RWPE2 (cell line): ENCODE measurements at regions not wholly inside any gene's neighbourhood (a gene's known extent, or its start where the extent isn't known, plus 50 kb on each side); places are given as distances from the start of the nearest gene placed in this dataset.

Source experiments
- ATAC-seq: fragments of 200-7000 bp; cut with Tn5 transposase; 3 replicates; pipeline ENCODE4 v1.9.1; 2021; ENCODE audit warnings: low read depth
- DNase-seq: peaks from one replicate; pipeline ENCODE4 v3.0.0-alpha.2; 2020; ENCODE audit warnings: low spot score
- H3K27ac ChIP-seq: fragments of 450-650 bp; 2 replicates; pipeline ENCODE4 v1.5.1; 2017; ENCODE audit warnings: mild to moderate bottlenecking; ENCODE audit not compliant: poor library complexity, severe bottlenecking
- H3K27me3 ChIP-seq: fragments of 250-450 bp; sonication (Bioruptor Pico); 2 replicates; pipeline ENCODE4 v1.5.1; 2021; ENCODE audit warnings: mild to moderate bottlenecking, moderate library complexity; ENCODE audit not compliant: insufficient read depth, poor library complexity, severe bottlenecking
- H3K36me3 ChIP-seq: fragments of 250-450 bp; sonication (Bioruptor Pico); 2 replicates; pipeline ENCODE4 v1.5.1; 2020; ENCODE audit warnings: low read depth, mild to moderate bottlenecking, moderate library complexity
- H3K4me1 ChIP-seq: fragments of 250-450 bp; sonication (Bioruptor Pico); 2 replicates; pipeline ENCODE4 v1.5.1; 2021; ENCODE audit warnings: mild to moderate bottlenecking, moderate library complexity; ENCODE audit not compliant: insufficient read depth, poor library complexity, severe bottlenecking
- H3K4me3 ChIP-seq: fragments of 250-450 bp; sonication (Bioruptor Pico); 2 replicates; pipeline ENCODE4 v1.5.1; 2021; ENCODE audit warnings: mild to moderate bottlenecking, moderate library complexity; ENCODE audit not compliant: severe bottlenecking
- H3K9me3 ChIP-seq: fragments of 250-450 bp; sonication (Bioruptor Pico); 2 replicates; pipeline ENCODE4 v1.5.1; 2021; ENCODE audit warnings: mild to moderate bottlenecking, moderate library complexity; ENCODE audit not compliant: severe bottlenecking
- TF ChIP-seq, protein P1 (sequence below): fragments of 450-650 bp; IDR thresholded peaks from one replicate; pipeline ENCODE4 v1.5.1; 2017; ENCODE audit warnings: mild to moderate bottlenecking, moderate library complexity; ENCODE audit not compliant: poor library complexity, severe bottlenecking

DNA sequence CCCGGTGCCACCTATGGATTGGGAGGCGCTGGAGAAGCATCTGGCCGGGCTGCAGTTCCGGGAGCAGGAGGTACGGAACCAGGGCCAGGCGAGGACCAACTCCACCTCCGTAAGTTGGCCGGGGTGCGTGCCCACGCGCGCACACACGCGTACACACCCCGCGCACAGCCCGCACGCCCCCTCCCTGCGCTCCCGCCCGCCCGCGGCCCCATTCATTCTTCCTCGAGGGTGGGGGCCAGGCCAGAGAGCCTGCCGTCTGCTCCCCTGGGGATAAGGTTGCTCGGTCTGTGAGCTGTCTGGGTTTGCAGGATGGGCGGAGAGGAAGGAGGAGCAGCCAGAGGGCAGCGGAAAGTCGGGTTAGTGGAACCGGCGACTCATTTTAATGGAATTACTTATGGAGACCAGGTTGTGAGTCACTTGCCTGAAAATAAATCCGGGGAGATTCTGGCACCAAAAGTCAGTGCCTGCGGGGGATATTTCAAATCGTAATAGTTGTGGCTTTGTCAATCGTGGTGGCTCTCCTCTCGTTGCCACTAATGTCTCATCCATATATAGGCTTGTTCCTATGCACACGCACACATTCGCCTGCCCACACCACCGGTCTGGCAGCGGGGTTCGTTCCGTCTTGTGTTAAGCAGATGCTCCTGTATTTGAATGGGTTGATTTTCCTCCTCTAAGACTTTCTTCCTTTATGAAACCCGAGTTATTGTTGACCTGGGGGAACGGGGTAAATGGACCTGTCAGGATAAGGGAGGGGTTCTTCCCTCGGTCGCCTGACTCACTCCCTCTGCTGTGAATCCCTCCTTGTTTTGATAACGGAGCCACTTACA, 223.4 kb upstream of the IL12A start:
- peak overlapping the region; percentile 75 for H3K4me3 ChIP-seq
- ATAC-seq (peak; percentile 64), DNase-seq (peak; percentile 95)
- peaks cover 19% of the 10 kb centered on the region for H3K36me3 ChIP-seq
- no peaks in the 10 kb centered on the region for H3K27me3 ChIP-seq
- TF ChIP-seq, protein P1, sequence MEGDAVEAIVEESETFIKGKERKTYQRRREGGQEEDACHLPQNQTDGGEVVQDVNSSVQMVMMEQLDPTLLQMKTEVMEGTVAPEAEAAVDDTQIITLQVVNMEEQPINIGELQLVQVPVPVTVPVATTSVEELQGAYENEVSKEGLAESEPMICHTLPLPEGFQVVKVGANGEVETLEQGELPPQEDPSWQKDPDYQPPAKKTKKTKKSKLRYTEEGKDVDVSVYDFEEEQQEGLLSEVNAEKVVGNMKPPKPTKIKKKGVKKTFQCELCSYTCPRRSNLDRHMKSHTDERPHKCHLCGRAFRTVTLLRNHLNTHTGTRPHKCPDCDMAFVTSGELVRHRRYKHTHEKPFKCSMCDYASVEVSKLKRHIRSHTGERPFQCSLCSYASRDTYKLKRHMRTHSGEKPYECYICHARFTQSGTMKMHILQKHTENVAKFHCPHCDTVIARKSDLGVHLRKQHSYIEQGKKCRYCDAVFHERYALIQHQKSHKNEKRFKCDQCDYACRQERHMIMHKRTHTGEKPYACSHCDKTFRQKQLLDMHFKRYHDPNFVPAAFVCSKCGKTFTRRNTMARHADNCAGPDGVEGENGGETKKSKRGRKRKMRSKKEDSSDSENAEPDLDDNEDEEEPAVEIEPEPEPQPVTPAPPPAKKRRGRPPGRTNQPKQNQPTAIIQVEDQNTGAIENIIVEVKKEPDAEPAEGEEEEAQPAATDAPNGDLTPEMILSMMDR: no peak
- peaks cover 24% of the 10 kb centered on the region for H3K4me1 ChIP-seq
- H3K27ac ChIP-seq: peak overlapping the region; percentile 98
- H3K9me3 ChIP-seq: no peaks in the 10 kb centered on the region

DNA sequence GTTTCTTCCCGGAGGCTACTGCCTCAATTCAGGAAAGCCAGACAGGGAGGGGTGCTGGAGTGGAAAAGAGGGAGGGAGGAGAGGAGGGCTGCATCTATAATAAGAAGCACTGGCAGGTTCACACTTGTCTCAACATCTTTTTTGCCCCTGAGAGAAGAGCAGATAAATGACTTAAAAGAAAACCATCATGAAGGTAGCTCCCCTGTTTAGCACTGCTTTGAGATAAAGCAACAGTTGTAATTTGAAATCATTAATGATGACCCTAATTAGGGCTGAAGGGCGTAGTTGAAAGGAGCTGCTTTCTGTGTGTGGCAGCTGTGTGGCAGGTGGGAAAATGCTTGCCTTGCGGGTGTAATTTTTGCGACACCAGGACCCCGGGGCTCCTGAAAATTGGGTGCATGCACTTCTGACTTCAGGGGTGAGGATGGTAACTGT, 222.8 kb upstream of the IL12A start:
- Histone ChIP-seq H3K4me3 (peak overlapping the region; percentile 75), H3K27me3 (no peaks in the 10 kb centered on the region), H3K9me3 (no peaks in the 10 kb centered on the region), H3K36me3 (peaks cover 23% of the 10 kb centered on the region), H3K4me1 (peaks cover 24% of the 10 kb centered on the region), H3K27ac (peak overlapping the region; percentile 98)
- DNase-seq: no peak
- TF ChIP-seq, protein P1: no peak
- no peak for ATAC-seq

DNA sequence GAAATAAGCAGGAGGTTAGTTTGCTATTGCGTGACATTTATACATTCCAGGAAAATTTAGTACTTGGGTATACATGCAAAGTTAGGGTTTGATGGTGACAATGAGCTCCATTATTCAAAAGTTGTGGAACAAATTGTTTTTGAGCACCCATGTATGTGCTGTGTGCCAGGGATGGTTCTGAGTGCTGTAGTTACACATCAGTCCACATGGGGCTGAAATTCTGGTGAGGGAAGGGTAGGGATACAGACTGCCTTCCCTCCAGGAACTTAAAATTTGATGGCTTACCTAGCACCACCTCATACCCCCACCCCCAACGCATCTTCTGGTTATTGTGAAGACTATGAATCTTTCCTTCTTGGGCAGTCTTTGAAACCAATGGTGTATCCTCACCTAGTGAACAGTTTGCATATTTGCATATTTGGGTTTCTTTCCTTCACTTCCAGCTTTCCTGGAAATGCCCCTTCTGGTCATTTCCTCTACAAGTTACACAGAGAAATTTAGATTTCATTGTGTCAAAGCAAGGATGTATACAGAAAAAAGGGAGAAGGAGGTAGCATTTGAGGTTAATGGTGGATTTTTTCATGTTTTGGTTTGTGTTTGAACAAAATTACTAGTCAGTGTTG, 222.0 kb upstream of the IL12A start:
- Histone ChIP-seq H3K4me1 (peaks cover 17% of the 10 kb centered on the region), H3K4me3 (no peak overlapping the region), H3K36me3 (peaks cover 26% of the 10 kb centered on the region), H3K27me3 (no peaks in the 10 kb centered on the region), H3K27ac (peak overlapping the region; percentile 98), H3K9me3 (no peaks in the 10 kb centered on the region)
- TF ChIP-seq, protein P1: peak; percentile 47
- DNase-seq (no peak), ATAC-seq (no peak)

DNA sequence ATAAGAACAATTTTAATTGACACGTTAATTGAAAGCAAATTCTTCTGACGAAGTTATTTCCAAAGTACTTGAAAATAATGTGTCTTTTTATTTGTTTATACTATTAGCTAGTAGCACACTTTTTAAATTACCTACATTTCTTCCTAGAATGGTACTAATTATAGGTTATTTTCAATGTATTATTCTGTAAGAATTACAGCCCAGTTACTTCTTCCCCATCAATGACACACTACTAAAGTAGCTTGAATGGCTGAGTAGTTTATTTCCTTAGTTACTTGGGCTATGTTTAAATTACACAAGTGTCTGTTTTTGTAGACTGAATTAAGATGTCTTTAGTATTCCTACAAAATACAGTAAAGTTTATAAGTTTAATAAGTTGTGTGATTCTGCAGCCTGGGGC, 217.6 kb upstream of the IL12A start:
- TF ChIP-seq, protein P1: no peak
- no peak overlapping the region for H3K27ac ChIP-seq
- no peaks in the 10 kb centered on the region for H3K9me3 ChIP-seq
- no peak overlapping the region for H3K4me3 ChIP-seq
- no peak for DNase-seq
- H3K36me3 ChIP-seq: peaks cover 43% of the 10 kb centered on the region
- H3K27me3 ChIP-seq: no peaks in the 10 kb centered on the region
- peaks cover 19% of the 10 kb centered on the region for H3K4me1 ChIP-seq
- no peak for ATAC-seq
